HG02870 (cell line): ENCODE measurements at regions not wholly inside any gene's neighbourhood (a gene's known extent, or its start where the extent isn't known, plus 50 kb on each side); places are given as distances from the start of the nearest gene placed in this dataset.

Experiments used
- ATAC-seq: cut with Tn5 transposase; IDR thresholded peaks from one replicate; pipeline ENCODE4 v1.9.1; 2021; ENCODE audit warnings: mild to moderate bottlenecking, moderate library complexity; ENCODE audit not compliant: unreplicated experiment

- ATAC-seq = no peak
Observed at GRCh38 chr4:125677665-125678307, 363.0 kb downstream of the FAT4 start.

- no peak for ATAC-seq
Observed at GRCh38 chr4:125679989-125680388, 365.2 kb downstream of the FAT4 start.

- ATAC-seq = no peak
Observed at GRCh38 chr4:125681240-125681639, 366.5 kb downstream of the FAT4 start.

- no peak for ATAC-seq
Observed at GRCh38 chr4:125682730-125683129, 368.0 kb downstream of the FAT4 start.

- no peak for ATAC-seq
Observed at GRCh38 chr4:125688841-125689240, 374.1 kb downstream of the FAT4 start.

GRCh38 chr4:125689805-125690204, 375.1 kb downstream of the FAT4 start:
- ATAC-seq = no peak

GRCh38 chr4:125693228-125693627, 378.5 kb downstream of the FAT4 start:
- no peak for ATAC-seq

GRCh38 chr4:125702406-125702805, 387.7 kb downstream of the FAT4 start:
- ATAC-seq = no peak

- no peak for ATAC-seq
Observed at GRCh38 chr4:125703443-125703842, 388.7 kb downstream of the FAT4 start.

GRCh38 chr4:125704726-125705125, 390.0 kb downstream of the FAT4 start:
- ATAC-seq = no peak

GRCh38 chr4:125705681-125706080, 390.9 kb downstream of the FAT4 start:
- ATAC-seq = no peak

GRCh38 chr4:125707397-125707796, 392.6 kb downstream of the FAT4 start:
- no peak for ATAC-seq

- no peak for ATAC-seq
Observed at GRCh38 chr4:125710766-125711165, 396.0 kb downstream of the FAT4 start.

GRCh38 chr4:125714049-125714448, 399.3 kb downstream of the FAT4 start:
- ATAC-seq = no peak

GRCh38 chr4:125714845-125715244, 400.1 kb downstream of the FAT4 start:
- ATAC-seq = no peak

GRCh38 chr4:125719987-125720386, 405.2 kb downstream of the FAT4 start:
- ATAC-seq = no peak

- ATAC-seq = no peak
Observed at GRCh38 chr4:125722009-125722408, 407.3 kb downstream of the FAT4 start.

GRCh38 chr4:125725957-125726525, 411.3 kb downstream of the FAT4 start:
- no peak for ATAC-seq

- no peak for ATAC-seq
Observed at GRCh38 chr4:125727931-125728330, 413.2 kb downstream of the FAT4 start.

- ATAC-seq = no peak
Observed at GRCh38 chr4:125728568-125728967, 413.8 kb downstream of the FAT4 start.

GRCh38 chr4:125729171-125729570, 414.4 kb downstream of the FAT4 start:
- ATAC-seq = no peak

- ATAC-seq = no peak
Observed at GRCh38 chr4:125732632-125733031, 417.9 kb downstream of the FAT4 start.

- ATAC-seq = no peak
Observed at GRCh38 chr4:125734504-125734903, 419.7 kb downstream of the FAT4 start.
